Skin of body (tissue), 1 donor: ENCODE measurements at regions not wholly inside any gene's neighbourhood (a gene's known extent, or its start where the extent isn't known, plus 50 kb on each side); places are given as distances from the start of the nearest gene placed in this dataset.

Source experiments
- DNase-seq: peaks from one replicate; lab custom pipeline; 2025; lab: John Stamatoyannopoulos, UW

DNA sequence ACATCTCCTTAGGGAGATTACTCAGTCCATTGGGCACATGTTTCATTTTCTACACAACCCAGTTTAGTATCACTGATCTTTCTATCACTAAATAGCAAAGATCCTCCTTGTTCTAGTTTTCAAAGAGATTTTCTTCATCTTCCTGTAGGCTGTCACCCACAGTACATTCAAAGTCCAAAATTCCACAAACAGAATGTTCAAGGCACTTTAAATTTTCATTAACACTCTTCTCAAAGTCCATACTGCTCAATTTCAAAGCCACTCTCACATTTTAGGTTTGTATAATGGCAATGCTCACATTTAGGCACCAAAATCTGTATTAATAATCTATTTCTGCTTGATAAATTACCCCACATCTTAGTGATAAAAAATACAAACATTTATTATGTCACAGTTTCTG lies 152.8 kb downstream of the FSIP2 start:
- DNase-seq: no peak

GRCh38 chr2:185891804-185892411 lies 153.3 kb downstream of the FSIP2 start:
- no peak for DNase-seq

DNA sequence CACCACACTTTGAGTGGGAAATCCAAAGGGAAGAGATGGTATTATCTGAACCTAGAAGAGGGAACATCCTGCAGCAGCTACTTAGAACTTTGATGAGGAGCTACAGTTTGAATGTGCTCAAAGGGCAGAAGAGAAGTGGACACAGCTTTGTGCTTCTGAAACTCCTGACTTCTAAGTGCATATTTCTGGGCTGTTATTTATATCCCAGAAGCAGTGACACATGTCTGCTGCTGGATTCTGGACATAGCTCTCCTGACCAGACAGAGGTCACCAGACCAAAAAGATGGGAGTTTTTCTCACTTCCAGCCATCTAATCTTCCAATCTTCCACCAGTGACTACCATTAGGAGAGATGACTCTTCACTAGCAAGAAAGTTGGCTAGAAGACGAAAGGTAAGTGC lies 153.9 kb downstream of the FSIP2 start:
- no peak for DNase-seq

DNA sequence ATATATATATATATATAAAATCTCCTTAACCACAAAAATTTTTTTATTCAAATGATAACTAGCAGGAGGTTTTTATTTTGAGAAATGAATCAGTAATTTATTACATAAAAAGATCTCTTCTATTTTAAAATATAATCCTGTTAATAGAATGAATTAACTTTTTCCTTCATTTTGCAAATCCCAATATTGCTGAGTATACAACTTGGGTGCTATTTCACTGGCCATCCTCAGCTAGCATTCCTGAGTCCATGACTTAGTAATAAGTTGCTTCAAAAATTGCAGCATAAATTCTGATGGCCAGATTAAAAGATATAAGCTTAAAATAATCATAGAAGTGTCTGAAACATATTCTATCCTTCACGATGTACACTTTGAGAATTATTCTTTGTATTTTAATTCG lies 155.6 kb downstream of the FSIP2 start:
- DNase-seq: no peak

- DNase-seq: no peak
Measured at GRCh38 chr2:185895828-185896693, 157.5 kb downstream of the FSIP2 start.

GRCh38 chr2:185899366-185899765 lies 160.8 kb downstream of the FSIP2 start:
- DNase-seq: no peak

DNA sequence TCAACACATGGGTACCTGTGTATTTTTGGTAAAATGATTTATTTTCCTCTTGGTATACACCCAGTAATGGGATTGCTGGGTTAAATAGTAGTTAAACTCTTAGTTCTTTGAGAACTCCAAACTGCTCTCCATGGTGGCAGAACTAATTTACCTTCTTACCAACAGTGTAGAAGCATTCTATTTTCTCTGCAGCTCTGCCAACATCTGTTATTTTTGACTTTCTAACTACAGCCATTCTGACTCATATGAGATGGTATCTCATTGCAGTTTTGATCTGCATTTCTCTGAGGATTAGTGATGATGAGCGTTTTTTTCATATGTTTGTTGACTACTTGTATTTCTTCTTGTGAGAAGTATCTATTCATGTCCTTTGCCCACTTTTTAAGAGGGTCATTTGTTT lies 180.6 kb downstream of the FSIP2 start:
- DNase-seq: no peak

GRCh38 chr2:185921048-185921756 lies 182.6 kb downstream of the FSIP2 start:
- DNase-seq: no peak

DNA sequence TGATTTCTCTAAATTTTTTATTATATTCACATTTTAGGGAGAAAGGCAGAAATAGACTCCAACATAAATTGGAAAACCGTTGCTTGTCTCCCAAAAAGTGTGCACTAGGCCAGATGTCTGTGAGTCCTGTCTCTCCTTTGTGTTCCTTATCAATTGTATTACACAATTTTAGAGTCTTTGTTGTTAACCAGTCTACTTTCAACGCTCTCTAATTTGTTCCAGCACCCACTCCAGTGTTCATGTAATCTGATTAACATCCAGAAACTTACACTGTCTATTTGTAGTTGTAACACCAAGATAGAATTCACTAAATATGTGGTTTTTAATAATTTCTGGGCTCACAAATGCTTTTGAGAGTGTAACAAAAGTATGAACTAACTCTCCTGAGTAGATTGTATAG lies 195.6 kb downstream of the FSIP2 start:
- DNase-seq: no peak

DNA sequence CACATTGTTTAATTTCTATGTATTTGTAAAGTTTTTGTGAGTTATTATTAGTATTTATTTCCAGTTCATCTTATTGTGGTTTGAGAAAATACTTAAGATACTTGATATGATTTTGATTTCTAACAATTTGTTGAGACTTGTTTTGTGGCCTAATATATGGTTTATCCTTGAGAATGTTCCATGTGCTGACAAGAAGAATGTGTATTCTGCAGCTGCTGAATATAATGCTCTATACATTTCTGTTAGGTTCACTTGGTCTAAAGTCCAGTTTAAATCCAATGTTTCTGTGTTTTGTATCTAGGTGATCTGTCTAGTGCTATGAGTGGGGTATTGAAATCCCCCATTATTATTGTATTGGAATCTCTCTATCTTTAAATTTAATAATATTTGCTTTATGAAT lies 201.3 kb downstream of the FSIP2 start:
- no peak for DNase-seq

GRCh38 chr2:185942855-185943254 lies 204.3 kb downstream of the FSIP2 start:
- DNase-seq: no peak

- no peak for DNase-seq
Measured at GRCh38 chr2:185947722-185948121, 209.1 kb downstream of the FSIP2 start.

- DNase-seq: no peak
Measured at GRCh38 chr2:185952100-185952499, 213.5 kb downstream of the FSIP2 start.

DNA sequence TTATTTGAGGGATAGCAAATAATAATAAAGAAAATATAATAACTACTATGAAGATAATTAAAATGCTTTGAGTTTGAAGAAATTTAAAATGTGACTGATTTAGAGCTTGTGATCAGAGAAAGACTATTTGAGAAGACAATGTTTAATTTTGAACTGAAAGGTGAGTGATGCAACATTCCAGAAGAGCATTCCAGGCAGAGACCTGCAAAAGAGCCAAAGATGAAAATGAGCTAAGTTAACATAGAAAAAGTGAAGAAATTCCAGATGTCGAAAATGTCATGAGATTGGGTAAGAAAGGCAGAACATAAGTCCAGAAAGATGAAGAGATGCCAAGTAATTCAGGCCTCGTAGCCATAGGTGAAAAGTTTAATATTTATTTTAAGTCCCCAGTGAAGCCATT lies 215.8 kb downstream of the FSIP2 start:
- no peak for DNase-seq

- no peak for DNase-seq
Measured at GRCh38 chr2:185955050-185955449, 216.4 kb downstream of the FSIP2 start.

DNA sequence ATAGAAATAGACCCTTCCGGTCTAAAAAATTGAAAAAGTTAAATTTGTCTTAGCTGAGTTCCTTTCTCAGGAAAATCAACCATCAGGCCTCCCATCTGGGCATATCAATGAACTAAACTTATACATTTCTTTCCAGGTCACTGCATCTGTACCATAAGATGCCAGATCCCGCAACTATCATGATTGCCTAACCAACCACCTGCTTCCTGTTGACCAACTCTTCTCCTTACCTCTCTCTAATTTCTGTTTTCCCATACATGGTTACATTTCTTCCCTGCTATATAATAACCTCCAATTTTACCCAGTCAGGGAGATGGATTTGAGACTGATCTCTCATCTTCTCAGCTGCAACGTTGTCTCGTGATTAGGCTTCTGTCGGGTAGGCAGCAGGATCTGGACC lies 228.7 kb downstream of the FSIP2 start:
- no peak for DNase-seq

DNA sequence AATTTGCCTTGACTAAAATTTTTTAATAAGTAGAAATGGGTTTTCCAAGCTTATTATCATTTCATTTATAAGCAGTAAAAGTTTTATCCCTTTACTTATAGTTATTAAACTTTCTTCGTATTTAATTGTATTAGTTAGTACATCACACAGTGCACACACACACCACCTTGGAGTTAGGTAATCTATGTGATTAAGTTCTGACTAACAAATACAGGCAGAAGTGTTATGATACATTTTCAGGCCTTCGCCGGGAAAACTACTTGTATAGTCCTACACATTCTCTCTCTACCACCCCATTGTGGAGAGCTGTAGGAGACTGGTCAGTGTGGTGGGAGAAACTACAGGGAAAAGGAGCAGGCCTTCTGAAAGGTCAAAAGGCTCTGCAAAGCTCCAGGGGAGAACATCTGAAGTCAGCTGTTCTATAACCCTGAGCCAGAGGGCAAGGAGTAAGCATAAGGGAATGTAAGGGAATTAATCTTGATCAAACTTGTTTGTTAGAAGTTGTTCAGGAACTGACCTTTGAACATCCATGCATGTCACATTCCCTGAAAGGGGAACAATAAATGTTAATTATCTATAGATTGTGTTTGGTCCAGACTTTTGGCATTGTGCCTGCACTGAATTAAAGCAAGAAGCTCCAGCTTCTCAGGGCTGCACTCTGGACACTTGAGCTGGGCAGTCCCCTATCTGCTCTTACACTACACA lies 231.7 kb downstream of the FSIP2 start:
- no peak for DNase-seq

DNA sequence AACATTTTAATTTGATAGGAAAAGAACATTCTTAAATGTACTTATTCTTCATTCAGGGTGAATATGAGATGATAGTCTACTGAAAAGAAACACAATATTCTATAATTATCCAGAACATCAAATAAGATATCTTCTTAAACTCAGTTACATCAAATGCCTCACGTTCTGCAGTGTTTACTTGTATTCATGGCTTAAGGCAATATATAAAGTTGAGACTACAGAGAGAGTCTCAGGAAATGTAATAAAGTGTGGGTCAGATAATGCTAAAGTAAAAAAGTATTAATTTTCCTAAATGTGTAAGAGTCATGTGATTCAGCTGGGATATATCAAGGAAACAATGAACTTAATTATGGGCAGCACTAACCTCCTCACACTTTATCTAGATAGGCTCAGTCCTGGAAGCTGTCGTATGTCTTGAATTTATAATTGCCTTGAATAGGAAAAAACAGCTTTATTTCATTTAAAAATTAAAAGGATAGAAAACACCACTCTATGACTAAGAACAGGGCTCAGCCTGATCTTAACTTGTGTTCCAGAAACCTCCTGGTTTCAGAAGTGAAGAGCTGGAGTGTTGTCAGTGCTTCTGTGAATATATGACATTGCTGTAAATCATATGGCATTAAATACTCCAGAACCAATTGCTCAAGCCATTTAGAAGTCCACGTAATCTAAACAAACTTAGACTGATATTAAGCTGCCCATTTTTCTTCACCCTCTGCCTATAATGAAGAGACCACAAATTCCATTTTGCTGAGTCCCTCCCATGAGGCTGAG lies 240.2 kb downstream of the FSIP2 start:
- DNase-seq: no peak

- DNase-seq: no peak
Measured at GRCh38 chr2:185979546-185980071, 241.0 kb downstream of the FSIP2 start.

GRCh38 chr2:185980944-185981343 lies 242.3 kb downstream of the FSIP2 start:
- DNase-seq: no peak

- DNase-seq: no peak
Measured at GRCh38 chr2:185984670-185985069, 246.1 kb downstream of the FSIP2 start.
